SK-N-SH (cell line): ENCODE measurements at regions not wholly inside any gene's neighbourhood (a gene's known extent, or its start where the extent isn't known, plus 50 kb on each side); places are given as distances from the start of the nearest gene placed in this dataset.

Experiments used
- CTCF ChIP-seq: fragments of 200-600 bp; sonication (generic); IDR thresholded peaks from 2 replicates; pipeline ENCODE4 v1.6.1; 2017; ENCODE audit warnings: antibody characterized with exemption, mild to moderate bottlenecking, moderate library complexity
- POLR2AphosphoS5 ChIP-seq: IDR thresholded peaks from 2 replicates; pipeline ENCODE4 v1.6.1; 2012; ENCODE audit warnings: low read depth, low read length
- RCOR1 ChIP-seq: fragments of 150-350 bp; IDR thresholded peaks from 2 replicates; pipeline ENCODE4 v1.6.1; 2017; ENCODE audit warnings: antibody characterized with exemption, low read length
- RFX5 ChIP-seq: IDR thresholded peaks from 2 replicates; pipeline ENCODE4 v1.6.1; 2012; ENCODE audit warnings: mild to moderate bottlenecking, improper control_type of control experiment, low read length
- USF2 ChIP-seq: fragments of 150-350 bp; IDR thresholded peaks from 2 replicates; pipeline ENCODE4 v1.6.1; 2017; ENCODE audit warnings: antibody characterized with exemption, low read length, low read depth, borderline replicate concordance
- TF ChIP-seq, protein P1 (sequence below): IDR thresholded peaks from 2 replicates; pipeline ENCODE4 v1.4.0; 2012; ENCODE audit warnings: low read depth, borderline replicate concordance

DNA sequence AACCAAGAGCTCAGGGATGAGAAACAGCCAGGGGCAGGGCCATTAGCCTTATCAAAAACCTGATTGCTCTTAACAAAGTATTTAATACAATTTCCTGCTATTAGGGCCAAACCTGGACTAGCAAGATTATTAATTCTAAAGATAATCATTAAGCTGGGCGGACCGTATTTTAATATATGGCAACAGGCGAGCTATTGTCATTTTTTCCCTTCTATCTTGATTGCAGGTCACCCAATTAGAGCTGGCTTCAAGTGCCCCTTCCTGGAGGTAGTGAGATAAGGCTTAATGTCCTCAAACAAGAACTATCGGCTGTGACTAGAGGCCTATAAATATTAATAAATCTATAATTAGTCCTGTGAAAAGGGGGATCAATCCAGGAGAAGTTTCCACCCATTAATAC lies 66.0 kb upstream of the BLCAP start:
- TF ChIP-seq CTCF (no peak), POLR2AphosphoS5 (no peak), RFX5 (no peak), RCOR1 (peak; percentile 17; the same call in 1 of the 2 replicates), USF2 (no peak)
- TF ChIP-seq, protein P1, sequence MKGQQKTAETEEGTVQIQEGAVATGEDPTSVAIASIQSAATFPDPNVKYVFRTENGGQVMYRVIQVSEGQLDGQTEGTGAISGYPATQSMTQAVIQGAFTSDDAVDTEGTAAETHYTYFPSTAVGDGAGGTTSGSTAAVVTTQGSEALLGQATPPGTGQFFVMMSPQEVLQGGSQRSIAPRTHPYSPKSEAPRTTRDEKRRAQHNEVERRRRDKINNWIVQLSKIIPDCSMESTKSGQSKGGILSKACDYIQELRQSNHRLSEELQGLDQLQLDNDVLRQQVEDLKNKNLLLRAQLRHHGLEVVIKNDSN: no peak
